Thymus (tissue), 11 donors: ENCODE measurements at regions not wholly inside any gene's neighbourhood (a gene's known extent, or its start where the extent isn't known, plus 50 kb on each side); places are given as distances from the start of the nearest gene placed in this dataset.

Experiments
- DNase-seq, 9 donors: peaks; one replicate each; pipeline ENCODE4 v3.0.0-alpha.2; 2013; ENCODE audit warnings: low spot score in 9 of 9, low read depth in 6 of 9, missing footprints in 1 of 9
- H3K27ac ChIP-seq, 2 donors: one replicate each; pipeline ENCODE4 v1.5.1; 2013; ENCODE audit warnings: control low read depth in 1 of 2, low read depth in 1 of 2, low read length in 1 of 2, mild to moderate bottlenecking in 1 of 2, moderate library complexity in 1 of 2
- H3K27me3 ChIP-seq, 2 donors: one replicate each; pipeline ENCODE4 v1.5.1; 2013; ENCODE audit warnings: low read length in 1 of 2; ENCODE audit not compliant: control insufficient read depth in 2 of 2, insufficient read depth in 1 of 2
- H3K36me3 ChIP-seq, 2 donors: one replicate each; pipeline ENCODE4 v1.5.1; 2013; ENCODE audit warnings: low read length in 1 of 2, mild to moderate bottlenecking in 1 of 2, moderate library complexity in 1 of 2; ENCODE audit not compliant: control insufficient read depth in 2 of 2, insufficient read depth in 2 of 2
- H3K4me1 ChIP-seq, 2 donors: one replicate each; pipeline ENCODE4 v1.5.1; 2013; ENCODE audit warnings: low read length in 2 of 2; ENCODE audit not compliant: control insufficient read depth in 2 of 2, insufficient read depth in 2 of 2
- H3K4me3 ChIP-seq, 2 donors: one replicate each; pipeline ENCODE4 v1.5.1; 2013; ENCODE audit warnings: low read length in 2 of 2, control low read depth in 1 of 2, mild to moderate bottlenecking in 1 of 2
- H3K9me3 ChIP-seq, 2 donors: one replicate each; pipeline ENCODE4 v1.5.1; 2013; ENCODE audit warnings: low read length in 1 of 2, mild to moderate bottlenecking in 1 of 2; ENCODE audit not compliant: control insufficient read depth in 2 of 2, insufficient read depth in 1 of 2
- WGBS: extraction: QIAGEN DNeasy Blood & Tissue Kit; methylation state at CpG from one replicate; pipeline ENCODE4 v1.1.7; 2013; 5-methylcytosine and 5-hydroxymethylcytosine counted together
- donor health status: healthy.

GRCh38 chr5:141743866-141744272 lies 61.8 kb upstream of the ARAP3 start:
- Histone ChIP-seq H3K27me3 (peaks cover 0 to 18% of the 10 kb centered on the region in 2 donors), H3K9me3 (peaks cover 0 to 3% of the 10 kb centered on the region in 2 donors), H3K4me3 (no peak overlapping the region), H3K27ac (no peak overlapping the region), H3K36me3 (no peaks in the 10 kb centered on the region), H3K4me1 (no peaks in the 10 kb centered on the region)
- WGBS: 31% methylated on average over 4 of the region's 4 CpGs
- no peak for DNase-seq

- no peak overlapping the region for H3K27ac ChIP-seq
- H3K36me3 ChIP-seq: no peaks in the 10 kb centered on the region
- WGBS: 35% methylated on average over 18 of the region's 18 CpGs
- no peak overlapping the region for H3K4me3 ChIP-seq
- DNase-seq: peak in 6 of 9 donors; percentile 6 to 46 (median 21)
- H3K4me1 ChIP-seq: no peaks in the 10 kb centered on the region
- H3K27me3 ChIP-seq: peaks cover 0 to 15% of the 10 kb centered on the region in 2 donors
- H3K9me3 ChIP-seq: peaks cover 0 to 3% of the 10 kb centered on the region in 2 donors
Observed at GRCh38 chr5:141742866-141743851, 61.1 kb upstream of the ARAP3 start.

DNA sequence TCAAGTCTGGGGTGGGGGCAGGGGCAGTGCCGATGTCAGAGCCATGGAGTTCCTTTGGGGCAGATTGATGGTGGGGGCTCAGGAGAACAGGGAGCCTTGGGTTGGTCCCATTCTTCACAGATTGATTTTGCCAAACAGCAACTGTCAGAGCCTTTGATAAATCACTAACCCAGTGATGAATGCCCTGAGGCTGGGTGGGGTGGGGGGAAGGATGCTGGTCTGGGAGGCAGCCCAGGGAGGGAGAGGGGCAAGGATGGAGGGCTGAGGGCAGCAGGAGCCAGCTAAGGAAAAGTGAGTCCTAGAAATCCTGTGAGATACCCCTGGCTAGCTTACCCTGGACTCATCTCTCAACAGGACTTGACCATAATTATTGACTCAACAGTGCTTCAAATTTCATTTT lies 60.1 kb upstream of the ARAP3 start:
- Histone ChIP-seq H3K4me1 (no peaks in the 10 kb centered on the region), H3K27ac (no peak overlapping the region), H3K27me3 (peaks cover 0 to 9% of the 10 kb centered on the region in 2 donors), H3K36me3 (no peaks in the 10 kb centered on the region), H3K4me3 (no peak overlapping the region), H3K9me3 (peaks cover 0 to 3% of the 10 kb centered on the region in 2 donors)
- no peak for DNase-seq
- 89% methylated on average over 1 of the region's 1 CpG for WGBS

- H3K4me3 ChIP-seq: no peak overlapping the region
- no peaks in the 10 kb centered on the region for H3K36me3 ChIP-seq
- no peak overlapping the region for H3K27ac ChIP-seq
- DNase-seq: no peak
- no peaks in the 10 kb centered on the region for H3K4me1 ChIP-seq
- WGBS: 74% methylated on average over 6 of the region's 6 CpGs
- H3K27me3 ChIP-seq: peaks cover 0 to 8% of the 10 kb centered on the region in 2 donors
- H3K9me3 ChIP-seq: peaks cover 0 to 3% of the 10 kb centered on the region in 2 donors
Observed at GRCh38 chr5:141740885-141741284, 58.9 kb upstream of the ARAP3 start.

DNA sequence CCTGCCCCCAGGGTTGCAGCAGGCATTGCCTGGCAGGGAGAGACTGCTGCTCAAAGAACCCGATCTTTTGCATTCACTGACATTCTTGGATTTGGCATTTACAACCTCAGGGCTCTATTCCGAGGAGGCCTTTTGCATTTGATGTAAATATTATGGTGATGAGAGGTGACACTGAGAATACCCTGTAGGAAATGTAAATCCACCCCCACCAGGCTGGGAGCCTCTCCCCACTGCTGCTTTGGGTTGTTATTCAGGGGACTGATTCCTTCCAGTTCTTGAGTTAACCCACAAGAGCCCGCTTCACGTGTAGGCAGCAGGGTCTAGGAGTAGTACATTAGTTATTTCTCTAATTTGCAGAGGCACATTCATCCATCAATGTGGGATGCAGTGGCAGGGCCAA lies 55.5 kb upstream of the ARAP3 start:
- H3K36me3 ChIP-seq: no peaks in the 10 kb centered on the region
- H3K9me3 ChIP-seq: no peaks in the 10 kb centered on the region
- no peaks in the 10 kb centered on the region for H3K4me1 ChIP-seq
- H3K27me3 ChIP-seq: peaks cover 0 to 2% of the 10 kb centered on the region in 2 donors
- no peak overlapping the region for H3K4me3 ChIP-seq
- 33% methylated on average over 4 of the region's 4 CpGs for WGBS
- DNase-seq: no peak
- no peak overlapping the region for H3K27ac ChIP-seq

DNA sequence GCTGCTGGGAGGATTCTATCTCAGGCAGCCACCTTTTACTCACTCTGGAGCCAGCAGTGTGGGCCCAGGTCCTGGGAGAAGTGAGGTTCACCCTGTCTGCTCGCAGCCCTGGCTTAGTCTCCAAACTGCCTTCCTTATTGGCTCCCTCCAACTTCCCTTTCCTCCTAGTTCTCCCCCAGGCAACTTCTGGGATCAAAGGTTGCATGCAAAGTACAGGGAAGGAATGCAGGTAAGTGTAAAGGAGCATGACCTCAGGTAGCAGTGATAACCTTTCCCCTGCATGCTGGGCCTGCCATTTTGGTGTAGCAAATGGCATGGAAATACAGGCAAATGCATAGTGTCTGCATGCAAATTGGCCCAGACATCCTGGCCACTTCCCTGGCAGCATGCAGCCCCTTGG lies 53.8 kb upstream of the ARAP3 start:
- H3K9me3 ChIP-seq: no peaks in the 10 kb centered on the region
- no peaks in the 10 kb centered on the region for H3K4me1 ChIP-seq
- no peak overlapping the region for H3K4me3 ChIP-seq
- no peak overlapping the region for H3K27ac ChIP-seq
- no peak for DNase-seq
- no peaks in the 10 kb centered on the region for H3K36me3 ChIP-seq
- H3K27me3 ChIP-seq: no peaks in the 10 kb centered on the region
- WGBS: 44% methylated on average over 1 of the region's 1 CpG

GRCh38 chr5:141734501-141735229 lies 52.6 kb upstream of the ARAP3 start:
- Histone ChIP-seq H3K27me3 (no peaks in the 10 kb centered on the region), H3K4me1 (no peaks in the 10 kb centered on the region), H3K27ac (no peak overlapping the region), H3K4me3 (no peak overlapping the region), H3K9me3 (no peaks in the 10 kb centered on the region), H3K36me3 (no peaks in the 10 kb centered on the region)
- DNase-seq: peak in 7 of 9 donors; percentile 26 to 68 (median 40)
- 51% methylated on average over 4 of the region's 4 CpGs for whole genome bisulfite sequencing

GRCh38 chr5:141733198-141733597 lies 51.2 kb upstream of the ARAP3 start:
- WGBS: 89% methylated on average over 2 of the region's 2 CpGs
- DNase-seq: no peak
- H3K9me3 ChIP-seq: no peaks in the 10 kb centered on the region
- H3K27me3 ChIP-seq: no peaks in the 10 kb centered on the region
- H3K27ac ChIP-seq: no peak overlapping the region
- H3K36me3 ChIP-seq: no peaks in the 10 kb centered on the region
- no peak overlapping the region for H3K4me3 ChIP-seq
- no peaks in the 10 kb centered on the region for H3K4me1 ChIP-seq

DNA sequence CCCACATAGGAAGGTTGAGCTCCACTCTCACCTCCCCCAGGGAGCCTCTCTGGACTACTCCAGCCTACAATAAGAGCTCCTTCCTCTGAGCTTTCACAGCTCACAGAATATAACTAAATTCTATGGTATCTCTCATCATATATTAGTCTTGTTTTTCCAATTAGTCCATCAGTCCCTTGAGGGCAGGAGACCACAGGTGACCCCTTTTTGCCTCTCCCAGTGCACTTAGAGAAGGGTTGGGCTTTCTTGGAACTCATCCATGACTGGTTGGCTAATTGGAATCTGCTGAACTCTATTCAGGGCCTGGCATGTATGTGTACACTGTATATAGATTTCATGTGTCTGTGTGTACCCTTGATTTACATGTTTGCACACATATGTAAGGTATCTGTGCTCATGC lies 50.4 kb upstream of the ARAP3 start:
- no peak overlapping the region for H3K4me3 ChIP-seq
- no peaks in the 10 kb centered on the region for H3K4me1 ChIP-seq
- DNase-seq: no peak
- H3K36me3 ChIP-seq: no peaks in the 10 kb centered on the region
- no peaks in the 10 kb centered on the region for H3K9me3 ChIP-seq
- H3K27me3 ChIP-seq: no peaks in the 10 kb centered on the region
- no peak overlapping the region for H3K27ac ChIP-seq
